GM21515 (cell line): ENCODE measurements at regions not wholly inside any gene's neighbourhood (a gene's known extent, or its start where the extent isn't known, plus 50 kb on each side); places are given as distances from the start of the nearest gene placed in this dataset.

Experiments used
- ATAC-seq: cut with Tn5 transposase; IDR thresholded peaks from one replicate; pipeline ENCODE4 v1.9.1; 2021; ENCODE audit not compliant: unreplicated experiment

DNA sequence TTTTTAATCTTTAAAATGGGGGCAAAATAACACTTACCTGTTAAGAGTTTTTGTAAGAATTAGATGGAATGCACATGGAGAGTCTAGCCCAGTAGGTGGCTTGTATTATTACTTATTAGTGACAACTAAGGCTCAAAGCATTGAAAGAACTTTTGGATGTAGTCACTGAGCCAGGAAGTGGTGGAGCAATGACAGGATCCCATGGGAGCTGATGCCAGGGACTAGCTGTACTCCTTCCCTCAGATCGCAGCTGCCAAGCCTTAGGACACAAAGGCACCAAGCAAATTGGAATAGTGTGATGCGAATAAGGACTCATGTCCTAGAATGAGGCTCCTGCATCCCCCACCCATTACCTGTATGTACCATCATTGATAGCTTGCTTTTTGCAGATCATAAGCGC lies 370.4 kb upstream of the RGMA start:
- no peak for ATAC-seq

DNA sequence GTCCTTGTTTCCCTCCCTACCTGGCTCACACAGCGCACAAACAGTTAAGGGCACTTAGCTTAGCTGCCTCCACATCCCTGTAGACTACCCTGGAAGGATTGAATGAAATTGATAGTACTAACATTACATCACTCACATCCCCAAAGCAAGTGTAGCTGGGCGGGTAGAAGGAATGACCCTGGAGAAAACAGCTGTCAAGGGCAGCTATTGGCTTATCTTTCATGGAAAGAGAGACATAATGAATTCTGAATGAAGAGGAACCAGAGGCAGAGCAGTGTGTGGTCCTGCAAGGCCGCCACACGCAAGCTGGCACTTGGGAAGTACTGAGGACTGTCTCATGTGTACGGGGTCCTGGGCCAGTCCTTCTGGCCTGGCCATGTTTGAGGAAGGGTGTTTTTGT lies 369.6 kb upstream of the RGMA start:
- no peak for ATAC-seq

DNA sequence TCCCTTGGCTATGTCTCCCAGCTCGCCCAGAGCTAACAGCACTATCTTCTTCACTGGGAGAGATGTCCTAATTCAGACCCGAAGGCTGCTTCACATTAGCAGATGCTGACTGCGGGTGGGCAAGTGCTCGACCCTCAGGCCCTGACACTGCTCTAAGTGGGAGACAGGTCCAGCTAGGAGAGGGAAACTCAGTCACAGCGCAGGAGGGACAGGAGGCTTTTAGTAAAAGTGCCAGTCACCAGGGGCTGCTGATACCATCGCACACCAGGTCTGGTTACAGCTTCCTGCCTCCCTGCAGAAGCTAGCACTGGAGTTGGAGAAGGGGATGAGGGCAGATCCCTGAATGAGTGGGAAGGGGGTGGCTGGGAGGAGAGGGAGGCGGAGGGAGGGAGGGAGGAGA lies 365.8 kb upstream of the RGMA start:
- ATAC-seq: no peak

DNA sequence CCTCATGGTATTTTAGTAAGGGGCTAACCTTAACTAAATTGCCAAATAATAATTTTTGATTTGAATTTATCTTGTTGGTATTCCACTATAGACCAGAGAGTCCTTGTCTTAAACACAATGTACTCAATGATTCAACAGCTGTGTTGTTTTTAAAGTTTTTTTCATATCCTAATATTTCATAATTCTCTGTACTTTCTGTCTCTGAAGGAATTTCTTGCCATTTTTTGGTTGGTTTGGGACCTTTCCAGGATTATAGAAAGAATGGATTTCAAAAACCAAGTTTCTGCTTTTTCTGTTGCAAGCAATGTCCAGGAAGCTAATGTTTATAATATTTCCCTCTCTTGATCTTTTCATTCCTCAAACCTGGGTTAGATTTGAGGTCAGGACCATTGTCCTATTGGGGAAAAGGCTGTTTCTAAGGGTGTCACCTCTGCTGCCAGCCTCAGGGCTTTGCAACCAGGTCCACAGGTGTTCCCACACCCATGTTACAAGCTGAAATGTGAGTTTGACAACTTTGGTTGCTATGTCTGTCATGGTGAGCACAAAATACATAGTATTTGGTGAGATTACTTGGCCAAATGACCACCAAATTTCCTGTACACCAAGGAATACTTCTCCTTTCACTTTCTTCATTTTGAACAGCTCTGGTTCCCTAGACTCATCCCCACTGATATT lies 363.7 kb upstream of the RGMA start:
- ATAC-seq: no peak

DNA sequence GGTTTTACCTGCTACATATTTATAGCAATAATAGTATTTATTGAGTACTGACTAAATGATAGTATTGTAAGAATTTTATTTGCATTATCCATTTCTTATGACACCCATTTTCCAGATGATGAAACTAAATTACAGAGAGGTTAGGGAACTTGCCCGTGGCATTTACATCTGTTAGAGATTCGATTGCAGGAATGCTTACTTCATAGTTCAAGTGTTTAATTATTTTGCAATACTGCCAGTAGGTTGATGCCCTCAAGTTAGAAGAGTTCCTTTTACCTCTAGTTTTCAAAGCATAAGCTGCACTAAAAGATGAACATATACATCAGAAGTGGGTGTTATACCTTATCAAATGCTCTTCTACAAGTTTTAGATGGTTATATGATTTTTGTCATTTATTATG lies 362.8 kb upstream of the RGMA start:
- ATAC-seq: no peak

DNA sequence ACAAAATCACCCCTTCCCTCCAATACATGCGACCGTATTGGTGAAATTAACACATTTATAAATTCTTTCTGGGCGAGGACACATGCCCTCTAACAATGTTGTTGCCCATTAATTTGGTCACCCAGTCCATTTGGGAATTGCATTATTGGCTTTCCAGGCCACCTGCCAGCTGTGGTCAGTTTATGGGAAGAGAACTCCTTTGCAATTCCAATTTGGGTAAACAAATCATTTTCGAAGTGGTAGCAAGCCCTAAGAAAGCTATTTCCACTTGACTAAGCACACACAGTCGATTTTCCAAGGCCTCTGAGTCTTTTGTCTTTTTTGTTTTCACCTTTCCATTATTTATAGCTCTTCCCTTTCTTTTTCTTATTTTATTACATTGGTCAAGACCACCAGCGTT lies 362.3 kb upstream of the RGMA start:
- ATAC-seq: no peak

DNA sequence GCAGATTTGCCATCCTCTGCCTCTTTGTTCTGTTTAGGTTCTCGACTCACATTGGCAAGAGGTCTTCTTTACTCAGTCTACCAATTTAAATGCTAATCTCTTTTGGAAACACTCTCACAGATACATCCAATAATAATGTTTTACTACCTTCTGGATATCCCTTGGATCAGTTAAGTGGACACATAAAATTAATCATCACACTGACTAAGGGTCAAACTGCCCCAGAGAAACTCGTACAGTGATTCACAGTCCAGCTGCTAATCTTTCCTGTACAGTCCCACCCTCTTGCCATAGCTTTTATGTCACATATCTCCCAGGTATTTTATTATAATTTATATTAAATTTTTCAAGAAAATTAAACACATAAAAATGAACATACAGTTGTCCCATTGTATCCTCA lies 360.8 kb upstream of the RGMA start:
- ATAC-seq: no peak

DNA sequence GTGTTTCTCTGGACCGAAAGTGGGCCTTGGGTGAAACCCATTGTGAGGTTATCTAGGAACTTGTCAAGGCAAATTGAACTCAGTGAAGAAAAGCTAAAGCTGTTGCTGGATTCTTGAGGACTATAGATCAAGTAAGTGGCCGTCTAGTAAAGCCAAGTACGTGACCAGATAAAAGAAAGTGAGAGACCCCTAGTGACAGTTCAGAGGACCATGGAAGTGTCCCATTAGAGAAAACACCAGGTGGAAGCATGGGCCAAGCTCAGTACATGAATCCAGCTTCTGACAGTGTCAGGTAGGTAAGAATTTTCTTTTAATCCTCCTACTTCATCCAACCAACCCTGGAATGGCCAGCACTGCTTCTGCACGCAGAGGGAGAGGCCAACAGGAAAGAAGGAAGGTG lies 349.3 kb upstream of the RGMA start:
- no peak for ATAC-seq

DNA sequence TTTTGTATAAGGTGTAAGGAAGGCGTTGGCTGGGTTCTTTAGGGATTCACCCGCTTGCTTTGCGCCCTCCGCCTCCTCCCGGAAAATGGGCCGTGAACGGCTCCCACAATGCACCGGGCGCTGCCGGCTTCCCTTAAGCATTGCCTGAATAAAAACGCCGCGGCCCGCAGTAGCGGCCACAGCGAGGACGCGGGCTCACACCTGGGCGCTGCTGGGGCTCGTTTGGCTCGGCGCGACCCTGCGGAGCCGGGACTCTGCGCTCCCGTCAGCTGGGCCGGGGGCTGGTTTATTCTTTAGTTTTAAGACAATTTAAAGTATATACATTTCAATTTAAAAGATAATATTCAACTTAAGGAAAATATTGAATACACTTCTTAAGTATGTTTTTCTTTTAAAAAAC lies 343.5 kb upstream of the RGMA start:
- ATAC-seq: no peak

DNA sequence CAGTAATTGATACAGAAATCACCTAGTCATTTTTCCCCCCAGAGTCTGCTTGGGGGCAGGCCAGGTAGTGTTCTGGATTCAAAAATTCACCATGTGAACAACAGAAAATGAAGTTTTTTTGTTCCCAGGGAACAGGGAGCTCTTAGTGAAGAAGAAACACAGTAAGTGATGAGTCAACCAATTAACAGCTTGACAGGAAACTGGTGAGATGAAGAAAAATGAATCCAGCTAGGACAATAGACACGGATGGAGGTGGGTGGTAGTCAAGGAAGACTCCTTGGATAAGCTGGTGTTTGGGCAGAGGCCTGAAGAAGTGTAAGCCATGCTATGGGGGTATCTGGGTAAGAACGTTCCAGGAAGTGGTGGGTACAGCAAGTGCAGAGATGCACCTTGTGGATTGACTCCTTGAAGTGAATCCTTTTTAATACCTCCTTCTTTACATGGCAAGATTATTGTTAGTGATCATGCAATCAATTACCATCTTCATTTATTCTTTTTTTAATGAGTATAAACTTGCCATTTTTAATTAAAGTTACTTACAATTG lies 339.9 kb upstream of the RGMA start:
- no peak for ATAC-seq

DNA sequence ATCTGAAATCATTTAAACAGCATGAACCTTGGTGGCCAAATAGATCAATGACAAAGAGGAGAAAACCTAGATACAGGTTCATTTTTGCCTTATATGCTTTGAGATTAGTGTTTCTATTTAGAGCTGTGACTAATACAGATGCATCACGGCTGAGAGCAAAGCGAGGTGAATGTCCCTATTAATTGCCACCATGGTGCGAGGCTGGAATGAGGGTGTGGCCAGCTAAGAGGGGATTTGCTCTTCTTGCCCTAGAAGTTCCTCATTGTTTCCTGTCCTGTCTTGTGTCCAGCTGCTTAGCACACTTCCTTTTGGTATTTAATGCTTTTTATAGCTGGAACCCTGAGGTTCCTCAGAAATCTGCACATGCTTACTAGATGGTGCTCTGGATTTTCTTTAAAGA lies 339.1 kb upstream of the RGMA start:
- ATAC-seq: no peak

DNA sequence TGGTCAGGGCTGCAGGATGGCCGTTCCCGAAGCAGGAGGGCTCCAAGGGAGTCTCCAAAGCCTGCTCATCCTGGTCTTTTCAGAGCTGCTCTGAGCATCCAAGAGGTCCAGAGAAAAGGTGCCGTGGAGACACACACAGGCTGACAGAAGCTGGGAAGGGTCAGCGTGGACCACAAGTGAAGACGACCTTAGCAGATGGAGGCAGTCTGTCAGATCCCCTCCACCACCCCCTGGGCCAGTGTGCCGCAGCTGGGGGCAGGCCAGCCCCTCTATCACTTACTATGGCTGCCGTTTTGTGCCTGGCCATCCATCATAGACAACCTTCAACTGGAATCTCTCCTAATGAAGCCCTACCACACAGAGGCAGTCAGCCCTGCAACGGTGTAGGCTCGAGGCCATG lies 335.1 kb upstream of the RGMA start:
- no peak for ATAC-seq

DNA sequence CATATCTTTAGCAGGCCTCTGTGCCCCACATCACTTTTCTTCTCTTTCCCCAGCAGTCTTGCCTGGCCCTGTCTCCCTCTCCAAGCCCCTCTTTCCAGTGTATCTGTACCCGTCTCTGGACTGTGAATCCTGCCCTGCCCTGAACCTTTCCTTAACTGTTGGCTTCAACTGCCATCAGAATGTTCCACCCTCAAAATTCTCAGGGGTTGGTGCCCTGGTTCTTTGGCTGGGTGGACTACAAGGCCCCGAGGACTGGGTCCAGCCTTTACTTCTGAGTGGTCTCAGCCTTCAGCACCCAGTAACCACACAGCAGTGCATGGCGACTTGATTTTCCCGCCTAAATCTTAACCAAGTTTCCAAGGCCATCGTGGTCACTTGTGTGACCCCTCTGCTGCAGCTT lies 333.5 kb upstream of the RGMA start:
- no peak for ATAC-seq

DNA sequence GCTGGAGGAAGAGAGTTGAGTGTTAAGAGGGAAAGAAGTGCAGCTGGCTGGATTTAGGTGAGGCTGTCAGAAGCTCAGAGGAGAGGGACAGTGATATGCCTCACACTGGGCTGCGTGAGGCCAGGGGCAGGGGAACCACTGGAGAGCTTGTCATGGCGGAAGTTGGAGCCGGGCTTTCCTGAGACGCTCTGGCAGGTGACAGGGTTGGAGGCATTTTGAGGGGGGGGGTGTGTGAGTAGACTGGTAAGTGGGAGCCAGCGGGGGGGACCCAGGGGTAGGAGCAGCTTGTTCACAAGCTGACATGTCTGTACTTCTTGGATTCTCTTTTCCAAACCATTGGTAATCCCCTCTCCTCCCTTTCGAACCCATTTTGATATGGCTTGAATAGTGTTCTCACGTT lies 331.5 kb upstream of the RGMA start:
- ATAC-seq: no peak

DNA sequence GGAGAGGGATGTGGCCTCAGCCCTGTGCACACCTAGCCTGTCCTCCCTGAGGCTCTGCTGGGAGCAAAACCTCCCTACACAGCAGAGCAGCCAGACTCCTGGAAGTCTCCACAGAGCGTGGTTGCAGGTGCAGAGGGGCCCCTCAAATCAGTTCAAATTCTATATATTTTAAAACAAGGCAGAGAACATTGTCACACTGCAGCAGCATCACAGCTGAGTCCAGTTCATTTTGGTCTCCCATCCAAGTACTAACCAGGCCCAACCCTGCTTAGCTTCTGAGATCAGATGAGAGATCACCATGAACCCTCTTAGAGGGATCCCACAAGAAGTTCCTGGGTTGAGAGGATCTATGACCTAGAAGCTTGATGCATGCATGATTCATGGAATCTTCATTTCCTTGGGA lies 331.0 kb upstream of the RGMA start:
- ATAC-seq: no peak

DNA sequence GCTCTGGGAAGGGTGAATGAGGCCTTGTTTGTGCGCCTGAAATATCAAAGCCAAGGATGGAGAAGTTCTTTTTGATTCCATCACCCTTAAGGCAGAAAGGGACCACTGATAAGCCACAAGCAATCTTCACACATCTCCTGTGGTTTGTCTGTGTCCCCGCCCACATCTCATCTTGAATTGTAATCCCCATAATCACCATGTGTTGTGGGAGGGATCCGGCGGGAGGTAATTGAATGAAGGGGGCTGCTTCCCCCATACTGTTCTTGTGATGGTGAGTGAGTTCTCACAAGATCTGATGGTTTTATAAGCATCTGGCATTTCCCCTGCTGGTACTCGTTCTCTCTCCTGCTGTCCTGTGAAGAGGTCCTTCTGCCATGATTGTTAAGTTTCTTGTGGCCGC lies 329.6 kb upstream of the RGMA start:
- no peak for ATAC-seq

DNA sequence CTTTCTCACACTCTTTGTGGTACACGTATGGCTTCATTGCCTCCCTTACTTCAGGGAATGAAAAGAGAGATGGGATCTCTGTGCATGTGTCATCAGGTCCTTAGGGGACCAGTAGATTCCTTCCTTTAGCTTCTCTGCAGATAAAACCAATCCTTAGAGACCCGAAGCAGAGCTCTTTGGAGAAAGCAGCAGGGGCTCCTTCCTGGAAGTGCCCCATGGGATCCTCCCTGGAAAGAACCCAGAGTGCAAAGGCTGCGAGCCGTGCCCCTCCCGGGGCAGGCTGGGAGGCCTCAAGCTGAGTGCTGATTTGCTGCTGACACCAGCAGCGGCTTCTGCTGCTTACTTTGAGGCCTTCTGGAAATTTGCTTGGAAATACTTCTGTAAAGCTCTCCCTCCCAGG lies 328.6 kb upstream of the RGMA start:
- ATAC-seq: no peak

DNA sequence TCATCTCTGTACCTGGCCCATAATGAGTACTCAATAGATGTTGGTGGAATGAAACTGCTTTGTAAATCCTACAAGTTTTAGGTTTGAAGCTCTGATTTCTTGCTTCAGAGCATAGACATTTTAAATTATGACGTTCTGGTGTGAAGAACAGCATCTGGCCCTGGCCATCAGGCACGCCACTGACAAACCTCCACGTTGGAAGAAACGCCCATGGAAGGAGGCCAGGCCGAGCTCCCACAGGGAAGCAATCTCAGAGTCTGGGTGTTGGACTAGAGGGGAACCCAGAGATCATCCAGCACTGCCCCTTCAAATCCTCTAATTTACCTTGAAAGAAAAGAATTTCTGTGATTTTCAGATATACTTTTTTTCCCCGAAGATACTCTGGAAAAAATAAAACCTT lies 328.1 kb upstream of the RGMA start:
- no peak for ATAC-seq

DNA sequence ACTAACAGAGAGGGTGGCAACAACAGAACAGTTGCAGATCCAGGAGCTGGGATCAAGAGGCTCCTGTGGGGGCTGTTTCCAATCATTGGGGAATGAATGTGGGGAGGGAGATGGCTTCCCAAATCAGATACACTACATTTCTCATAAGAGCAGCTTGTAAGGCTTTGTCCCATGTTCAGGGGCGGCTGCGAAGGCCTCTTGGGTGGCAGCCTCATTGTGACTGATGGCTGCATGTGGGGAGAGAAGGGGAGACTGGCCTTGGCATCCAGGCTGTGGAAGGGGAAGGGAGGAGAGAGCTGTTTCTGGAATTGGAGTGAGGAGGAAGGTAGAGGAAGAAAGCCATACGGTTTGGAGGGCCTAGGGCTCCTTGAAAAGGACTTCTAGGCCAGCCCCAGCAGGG lies 326.6 kb upstream of the RGMA start:
- no peak for ATAC-seq

DNA sequence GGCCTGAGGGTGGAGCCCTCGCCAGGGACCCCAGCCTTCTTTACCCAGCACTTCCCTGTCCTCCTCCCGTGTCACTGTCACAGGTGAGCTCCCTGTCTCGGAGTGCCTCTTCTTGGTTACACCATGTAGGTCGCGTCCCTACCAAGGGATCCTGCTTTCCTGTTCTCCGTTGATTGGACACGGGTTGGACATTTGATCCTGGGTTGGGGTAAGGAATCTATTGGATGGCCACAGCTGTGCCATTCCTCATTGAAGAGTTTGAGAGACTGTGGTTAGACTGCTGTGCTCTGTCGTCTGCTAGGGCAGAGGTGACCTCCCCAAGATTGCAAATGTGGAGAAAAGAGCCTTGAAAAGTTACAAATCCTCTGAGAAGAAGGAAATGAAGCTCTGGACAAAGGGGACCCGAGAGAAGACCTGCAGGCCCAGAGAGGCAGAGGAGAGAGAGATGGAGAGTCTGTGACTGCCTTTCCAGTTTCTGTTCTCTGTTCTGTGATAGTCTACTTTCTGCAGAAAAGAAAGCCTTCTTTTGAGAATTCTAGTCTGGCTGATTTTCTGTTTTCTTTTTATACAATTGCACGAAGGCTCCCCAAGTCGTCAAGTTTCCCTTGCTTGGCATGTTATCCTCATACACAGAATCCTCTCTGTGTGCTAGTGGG lies 325.7 kb upstream of the RGMA start:
- no peak for ATAC-seq

DNA sequence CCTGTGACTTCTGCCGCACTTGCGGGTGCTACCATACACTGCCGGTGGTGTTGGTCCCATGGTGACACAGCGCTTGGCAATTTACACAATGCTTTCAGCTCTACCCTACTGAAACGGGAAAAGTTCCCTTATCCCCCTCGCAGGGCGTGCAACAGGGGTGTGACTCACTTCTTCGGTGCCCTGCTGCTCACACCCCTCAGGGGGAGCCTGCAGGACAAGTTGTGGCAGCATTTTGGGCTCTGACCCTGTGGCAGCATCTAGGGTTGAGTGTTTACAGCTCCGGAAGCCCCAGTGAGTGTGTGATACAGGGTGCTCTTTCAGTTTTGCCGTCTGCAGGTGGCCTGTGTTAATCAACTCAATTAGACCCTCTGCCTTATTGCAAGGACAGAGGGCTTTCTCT lies 324.7 kb upstream of the RGMA start:
- no peak for ATAC-seq

DNA sequence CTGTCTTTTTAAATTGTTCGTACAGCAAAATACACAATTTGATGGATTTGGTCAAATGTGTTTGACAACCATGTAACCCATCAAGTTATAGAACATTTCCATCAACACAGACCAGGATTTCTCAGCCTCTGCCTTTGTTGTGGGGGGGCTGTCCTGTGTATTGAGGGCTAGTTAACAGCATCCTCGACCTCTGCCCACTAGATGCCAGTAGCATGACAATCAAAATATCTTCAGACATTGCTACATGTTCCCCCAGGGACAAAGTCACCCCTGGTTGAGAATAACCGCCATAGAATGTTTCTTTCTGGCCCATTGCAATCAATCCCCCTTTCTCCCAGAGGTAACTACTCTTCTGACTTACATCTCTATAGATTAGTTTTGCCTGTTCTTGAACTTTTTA lies 310.1 kb upstream of the RGMA start:
- no peak for ATAC-seq

DNA sequence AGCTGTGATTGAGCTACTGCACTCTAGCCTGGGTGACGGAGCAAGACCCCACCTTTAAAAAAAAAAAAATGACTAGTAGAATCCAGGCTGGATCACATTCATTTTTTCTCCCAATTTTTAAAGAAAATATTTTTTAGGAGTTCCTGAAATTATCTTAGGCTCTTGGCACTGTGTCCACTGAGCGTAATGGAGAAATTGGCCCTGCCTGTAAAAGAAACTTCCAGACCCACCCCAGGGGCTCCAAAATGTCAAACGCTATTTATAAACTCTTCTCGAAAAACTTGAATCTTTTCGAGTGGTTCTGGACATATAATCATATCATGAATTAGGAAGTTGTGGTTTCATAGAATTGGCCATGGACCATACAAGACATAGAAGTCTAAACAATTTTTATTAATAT lies 300.2 kb upstream of the RGMA start:
- ATAC-seq: no peak
